Activated CD4-positive, alpha-beta T cell treated with anti-CD3 and anti-CD28 coated beads, Interleukin-2, amount 50 U/mL, for 1 hour (primary cell): ENCODE measurements at regions not wholly inside any gene's neighbourhood (a gene's known extent, or its start where the extent isn't known, plus 50 kb on each side); places are given as distances from the start of the nearest gene placed in this dataset.

ENCODE experiments used
- DNase-seq: peaks from one replicate; pipeline ENCODE4 v3.0.0-alpha.2; 2020

- DNase-seq = no peak
Measured at GRCh38 chr7:17659126-17659525, 281.2 kb downstream of the SNX13 start.

DNA sequence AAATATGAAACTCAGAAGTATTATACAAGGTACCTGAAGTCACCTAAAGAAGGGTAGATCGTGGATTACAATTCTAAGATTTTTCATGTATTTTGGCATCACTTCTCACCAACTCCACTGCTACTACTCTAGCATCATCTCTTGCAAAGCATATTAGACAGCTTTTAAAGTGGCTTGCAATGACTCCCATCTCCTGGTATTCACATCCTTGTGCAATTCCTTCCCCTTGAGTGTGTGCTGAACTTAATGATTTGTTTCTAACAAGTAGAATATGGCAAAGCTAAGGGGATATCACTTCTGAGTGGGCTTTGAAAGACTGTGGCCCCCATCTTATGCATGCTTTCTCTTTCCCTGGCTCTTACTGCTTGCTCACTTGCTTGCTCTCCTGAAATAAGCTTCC, 280.2 kb downstream of the SNX13 start:
- DNase-seq = no peak

DNA sequence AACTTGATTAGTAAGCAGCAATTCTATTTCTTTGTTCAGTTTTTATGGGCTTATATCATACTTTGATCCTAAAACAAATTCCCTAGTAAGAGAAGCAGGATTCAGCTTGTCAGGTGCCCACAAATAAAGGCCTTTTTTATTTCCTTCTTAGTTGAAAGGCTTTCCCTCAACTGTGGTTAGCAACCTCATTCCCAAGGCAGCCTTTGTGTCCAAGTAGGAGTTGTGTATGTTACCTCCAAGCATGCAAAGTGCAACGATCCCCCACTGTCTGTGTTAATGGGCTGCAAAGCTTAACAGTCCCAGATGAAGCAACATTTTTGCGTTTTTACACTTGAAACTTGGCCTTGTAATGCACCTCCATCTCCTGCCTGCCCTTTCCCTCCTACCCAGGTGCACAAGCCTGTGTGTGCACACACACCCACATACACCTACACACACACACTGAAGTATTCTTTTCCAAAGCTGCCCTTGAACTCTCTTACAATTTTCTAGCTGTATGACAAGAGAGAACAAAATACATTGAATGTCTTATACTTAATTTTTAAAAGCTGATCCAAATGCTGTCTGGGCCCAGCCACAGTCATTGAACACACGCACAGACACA, 278.2 kb downstream of the SNX13 start:
- no peak for DNase-seq

GRCh38 chr7:17663061-17663675, 277.1 kb downstream of the SNX13 start:
- DNase-seq = no peak

GRCh38 chr7:17665029-17665428, 275.3 kb downstream of the SNX13 start:
- no peak for DNase-seq

DNA sequence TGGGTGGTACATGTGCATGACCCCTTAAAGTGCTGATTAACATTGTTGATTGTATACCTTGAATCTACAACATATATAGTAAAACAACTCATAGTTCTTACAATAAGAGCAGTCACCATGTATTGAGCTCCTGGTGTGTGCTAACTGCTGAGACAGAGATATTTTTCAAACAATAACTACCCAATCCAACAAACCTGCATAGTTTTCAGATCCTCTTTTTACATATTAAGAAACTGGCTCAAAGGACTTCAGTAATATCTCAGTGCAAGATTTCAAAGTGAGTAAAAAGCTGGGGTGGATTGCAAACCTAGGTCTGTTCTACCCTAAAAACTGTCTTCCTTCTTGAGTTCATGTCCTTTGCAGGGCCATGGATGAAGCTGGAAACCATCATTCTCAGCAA, 272.2 kb downstream of the SNX13 start:
- DNase-seq = no peak

DNA sequence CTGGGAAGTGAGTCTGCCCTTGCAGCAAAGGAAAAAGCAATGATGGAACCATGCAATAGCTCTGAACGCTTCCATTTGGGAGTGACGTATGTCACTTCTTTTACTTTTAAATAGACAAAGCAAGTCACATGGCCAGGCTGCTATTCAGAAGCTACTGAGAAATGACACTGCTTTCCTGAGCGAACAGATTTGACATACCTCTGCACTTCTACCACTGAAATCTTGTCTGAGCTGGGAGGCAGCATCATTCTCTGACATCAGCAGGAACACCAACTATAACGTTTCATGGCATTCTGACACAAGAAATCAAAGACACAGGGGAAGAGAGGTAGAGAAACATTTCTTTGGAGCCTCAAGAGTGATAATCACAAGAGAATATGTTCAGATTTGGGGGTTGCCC, 271.1 kb downstream of the SNX13 start:
- DNase-seq = no peak

DNA sequence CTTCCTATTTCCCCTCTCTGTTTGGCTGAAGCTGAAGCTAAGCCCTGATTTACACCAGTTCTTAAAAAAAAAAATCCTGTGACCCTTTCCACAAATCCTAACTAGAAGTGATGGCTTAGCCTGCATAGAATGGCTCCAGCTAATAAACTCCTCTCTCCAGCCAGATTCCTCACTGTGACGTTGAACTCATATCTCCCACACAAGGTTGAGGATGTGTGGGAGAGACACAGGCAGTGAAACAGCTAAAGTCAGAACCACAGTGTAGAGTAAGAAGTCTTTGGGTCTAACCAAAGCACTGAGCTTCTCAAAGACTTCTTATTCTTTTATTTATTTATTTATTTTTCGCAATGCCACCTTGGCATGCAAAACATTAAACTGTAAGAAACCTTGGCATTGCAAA, 268.3 kb downstream of the SNX13 start:
- no peak for DNase-seq

GRCh38 chr7:17672783-17673182, 267.5 kb downstream of the SNX13 start:
- DNase-seq = no peak

GRCh38 chr7:17674166-17674942, 265.9 kb downstream of the SNX13 start:
- no peak for DNase-seq

DNA sequence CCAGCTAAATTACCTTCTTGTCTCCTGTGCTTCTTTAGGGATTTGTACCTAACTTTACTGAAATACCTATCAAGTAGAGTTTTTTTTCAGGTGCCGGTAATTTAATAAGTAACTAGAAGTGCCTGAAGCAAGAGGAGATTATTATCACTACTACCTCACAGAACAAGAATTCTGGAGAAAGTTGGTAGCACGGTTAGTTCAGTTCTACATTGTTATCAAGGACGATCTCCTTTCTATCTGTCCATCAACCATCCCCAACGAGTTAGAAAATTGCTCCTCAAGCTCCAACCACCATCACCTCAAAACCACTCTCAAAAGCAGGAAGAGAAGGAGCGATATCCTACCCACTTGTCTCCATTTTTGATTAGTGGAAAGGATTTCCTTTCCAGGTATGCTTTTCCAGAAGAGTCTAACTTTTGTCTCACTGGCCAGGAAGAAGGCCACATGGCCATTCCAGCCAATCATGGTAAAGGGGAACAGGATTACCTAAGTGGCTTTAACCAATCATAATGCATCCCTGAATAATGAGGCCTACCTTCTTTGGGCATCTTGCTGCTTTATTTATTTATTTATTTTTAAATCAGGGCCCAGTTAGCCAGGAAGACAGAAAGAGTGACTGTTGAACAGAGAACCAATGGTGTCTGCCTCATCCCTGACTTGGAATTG, 265.2 kb downstream of the SNX13 start:
- DNase-seq = no peak

DNA sequence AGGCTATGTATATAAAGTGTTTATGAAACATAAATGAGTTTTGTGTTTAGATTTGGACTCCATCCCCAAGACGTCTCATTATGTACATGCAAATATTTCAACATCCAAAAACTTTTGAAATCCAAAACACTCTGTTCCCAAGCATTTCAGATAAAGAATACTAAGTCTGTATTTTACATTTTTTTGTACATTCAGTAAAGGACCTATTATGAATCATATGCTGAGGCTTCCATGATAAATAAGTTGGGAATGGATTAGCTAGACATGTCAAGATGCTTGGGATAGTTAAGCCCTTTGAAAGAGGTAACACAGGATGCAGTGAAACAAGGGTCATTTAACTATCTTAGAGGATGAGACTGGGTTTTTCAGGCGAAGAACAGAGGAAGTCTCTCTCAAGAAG, 262.9 kb downstream of the SNX13 start:
- DNase-seq = no peak

DNA sequence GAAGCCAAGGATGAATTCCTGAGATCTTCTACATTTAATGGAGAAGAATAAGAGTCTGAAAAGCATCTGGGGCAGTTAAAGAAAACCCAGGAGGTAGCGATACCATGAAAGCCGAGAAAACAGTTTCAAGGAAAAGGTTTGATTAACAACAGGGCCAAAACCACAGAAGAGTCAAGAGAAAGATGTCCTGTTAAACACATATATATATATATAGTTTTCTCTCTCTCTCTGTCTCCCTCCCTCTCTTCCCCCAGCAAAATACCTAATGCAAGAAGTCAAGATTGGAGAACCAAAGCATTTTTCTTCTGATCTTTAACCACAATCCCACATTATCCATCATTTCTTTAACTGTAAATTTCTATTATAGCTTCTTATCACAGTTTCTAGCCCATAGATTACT, 261.4 kb downstream of the SNX13 start:
- DNase-seq = no peak

- DNase-seq = no peak
Measured at GRCh38 chr7:17679458-17679857, 260.8 kb downstream of the SNX13 start.

GRCh38 chr7:17680026-17680425, 260.3 kb downstream of the SNX13 start:
- no peak for DNase-seq

GRCh38 chr7:17680943-17681351, 259.3 kb downstream of the SNX13 start:
- DNase-seq = no peak

DNA sequence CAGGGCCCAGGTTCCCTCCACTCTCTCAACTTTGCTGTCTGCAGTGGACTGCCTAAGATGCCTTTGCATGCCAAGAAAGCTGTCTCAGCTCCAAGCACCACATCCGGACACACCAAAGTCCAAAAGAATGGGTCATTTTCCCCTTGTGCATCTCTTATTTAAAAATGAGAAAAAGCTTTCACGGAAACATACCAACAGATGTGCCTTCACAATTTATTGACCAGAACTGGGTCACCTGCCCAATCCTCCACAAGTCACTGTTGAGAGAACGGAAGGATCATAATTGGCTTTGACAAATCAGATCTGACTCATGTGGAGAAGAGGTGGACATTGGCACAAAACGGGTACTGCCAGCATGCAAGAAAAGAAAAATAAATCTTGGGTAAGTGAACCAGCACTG, 258.3 kb downstream of the SNX13 start:
- DNase-seq = no peak

GRCh38 chr7:17682586-17682985, 257.7 kb downstream of the SNX13 start:
- no peak for DNase-seq

- DNase-seq = no peak
Measured at GRCh38 chr7:17685141-17685540, 255.2 kb downstream of the SNX13 start.

DNA sequence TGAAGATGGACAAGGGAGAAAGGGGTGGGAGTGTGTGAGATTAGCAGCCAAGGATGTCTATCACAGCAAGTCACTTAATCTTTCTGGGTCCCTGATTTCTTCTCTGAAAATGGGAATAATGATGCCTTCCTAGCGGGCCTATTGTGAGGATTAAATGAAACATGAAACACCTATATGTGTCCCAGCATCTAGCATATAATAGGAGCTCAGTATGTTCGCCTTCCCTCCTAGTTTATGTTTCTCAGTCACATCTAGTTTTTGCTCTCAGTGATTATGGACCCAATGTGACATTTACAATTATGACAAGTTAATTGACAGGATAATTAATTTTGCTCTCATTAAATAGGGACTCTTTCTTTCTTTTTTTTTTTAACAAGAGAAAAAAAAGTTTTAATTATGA, 252.9 kb downstream of the SNX13 start:
- DNase-seq = no peak

- DNase-seq = no peak
Measured at GRCh38 chr7:17689361-17689902, 250.9 kb downstream of the SNX13 start.

GRCh38 chr7:17690030-17690429, 250.3 kb downstream of the SNX13 start:
- no peak for DNase-seq

DNA sequence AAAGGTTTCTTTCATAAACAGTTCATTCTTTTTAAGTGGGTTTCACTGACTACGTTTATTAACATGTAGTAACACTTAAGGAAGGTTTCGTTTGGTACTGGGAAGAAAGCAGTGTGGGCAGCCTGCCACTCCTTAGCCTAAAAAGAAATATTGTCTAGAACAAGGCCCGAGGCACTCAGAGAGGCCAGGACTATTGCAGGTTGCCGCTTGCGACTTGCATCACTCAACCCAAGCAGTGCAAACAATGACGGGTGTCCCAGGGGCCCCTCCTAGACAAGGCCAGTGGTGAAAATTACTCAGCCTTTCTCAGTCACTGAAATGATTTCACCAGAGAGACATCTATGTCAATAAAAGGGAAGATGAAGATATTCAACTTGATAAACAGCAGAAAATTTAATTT, 243.9 kb downstream of the SNX13 start:
- no peak for DNase-seq
